Thyroid gland (tissue), 4 donors: ENCODE measurements at regions not wholly inside any gene's neighbourhood (a gene's known extent, or its start where the extent isn't known, plus 50 kb on each side); places are given as distances from the start of the nearest gene placed in this dataset.

ENCODE experiments used
- POLR2A ChIP-seq, 2 donors: fragments of 450-650 bp; IDR thresholded peaks; one replicate each; pipeline ENCODE4 v1.6.1; 2017; ENCODE audit warnings: antibody characterized with exemption in 2 of 2, mild to moderate bottlenecking in 2 of 2, moderate library complexity in 1 of 2
- TF ChIP-seq, protein P1 (sequence below), 6 experiments: fragments of 200-600 bp in 3 of 6; fragments of 450-650 bp in 3 of 6; sonication (generic) in 3 of 6; IDR thresholded peaks; one replicate each; pipeline ENCODE4 v1.5.1; 2016 to 2019; ENCODE audit warnings: antibody characterized with exemption in 6 of 6, mild to moderate bottlenecking in 2 of 6, inconsistent platforms in 1 of 6, moderate library complexity in 1 of 6

GRCh38 chr9:118586978-118587377 is 782.3 kb downstream of the BRINP1 start:
- TF ChIP-seq, protein P1, sequence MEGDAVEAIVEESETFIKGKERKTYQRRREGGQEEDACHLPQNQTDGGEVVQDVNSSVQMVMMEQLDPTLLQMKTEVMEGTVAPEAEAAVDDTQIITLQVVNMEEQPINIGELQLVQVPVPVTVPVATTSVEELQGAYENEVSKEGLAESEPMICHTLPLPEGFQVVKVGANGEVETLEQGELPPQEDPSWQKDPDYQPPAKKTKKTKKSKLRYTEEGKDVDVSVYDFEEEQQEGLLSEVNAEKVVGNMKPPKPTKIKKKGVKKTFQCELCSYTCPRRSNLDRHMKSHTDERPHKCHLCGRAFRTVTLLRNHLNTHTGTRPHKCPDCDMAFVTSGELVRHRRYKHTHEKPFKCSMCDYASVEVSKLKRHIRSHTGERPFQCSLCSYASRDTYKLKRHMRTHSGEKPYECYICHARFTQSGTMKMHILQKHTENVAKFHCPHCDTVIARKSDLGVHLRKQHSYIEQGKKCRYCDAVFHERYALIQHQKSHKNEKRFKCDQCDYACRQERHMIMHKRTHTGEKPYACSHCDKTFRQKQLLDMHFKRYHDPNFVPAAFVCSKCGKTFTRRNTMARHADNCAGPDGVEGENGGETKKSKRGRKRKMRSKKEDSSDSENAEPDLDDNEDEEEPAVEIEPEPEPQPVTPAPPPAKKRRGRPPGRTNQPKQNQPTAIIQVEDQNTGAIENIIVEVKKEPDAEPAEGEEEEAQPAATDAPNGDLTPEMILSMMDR (IDR thresholded peaks at IDR 0.05): no peak
- TF ChIP-seq POLR2A (IDR thresholded peaks at IDR 0.05): no peak
